B cell (primary cell): ENCODE measurements at regions not wholly inside any gene's neighbourhood (a gene's known extent, or its start where the extent isn't known, plus 50 kb on each side); places are given as distances from the start of the nearest gene placed in this dataset.

Experiments
- ATAC-seq: fragments of 200-7000 bp; cut with Tn5 transposase; one replicate; pipeline ENCODE4 v1.10.0; 2021; ENCODE audit warnings: low read depth, mild to moderate bottlenecking, moderate number of reproducible peaks, moderate library complexity
- CTCF ChIA-PET: fragments of 350-600 bp; sonication (Branson Sonifier 250); formaldehyde crosslinking; loops from one replicate; lab custom pipeline; 2021; ENCODE audit warnings: antibody characterized with exemption, inconsistent platforms; lab: Charles Lee
- POLR2A ChIA-PET: fragments of 350-600 bp; sonication (Branson Sonifier 250); formaldehyde crosslinking; loops from one replicate; lab custom pipeline; 2021; ENCODE audit warnings: antibody characterized with exemption; lab: Charles Lee
- DNase-seq: peaks from one replicate; pipeline ENCODE4 v3.0.0; 2013
- H2AFZ ChIP-seq: 2 replicates; pipeline ENCODE4 v1.6.1; 2012; ENCODE audit warnings: mild to moderate bottlenecking, low read depth, low read length; ENCODE audit not compliant: insufficient read depth, poor library complexity, severe bottlenecking
- H3K27ac ChIP-seq, 2 donors: 1 replicate in 1 of 2; 2 replicates in 1 of 2; pipeline ENCODE4 v1.5.1; 2012 to 2013; ENCODE audit warnings: low read length in 2 of 2, mild to moderate bottlenecking in 2 of 2, moderate library complexity in 1 of 2
- H3K27me3 ChIP-seq, 4 experiments: fragments of 200-600 bp in 1 of 4; sonication (generic) in 1 of 4; replicated peaks in 1 of 4; 1 replicate in 2 of 4; 2 replicates in 2 of 4; pipeline versions ENCODE4 v1.6.1 to v1.7.0; 2013 to 2016; ENCODE audit warnings: low read length in 3 of 4, mild to moderate bottlenecking in 2 of 4, mixed read lengths in 1 of 4, moderate library complexity in 1 of 4; ENCODE audit not compliant: insufficient read depth in 4 of 4, control insufficient read depth in 3 of 4; ENCODE audit errors: control extremely low read depth in 1 of 4
- H3K36me3 ChIP-seq, 2 experiments: replicated peaks in 1 of 2; 1 replicate in 1 of 2; 2 replicates in 1 of 2; pipeline versions ENCODE4 v1.6.1 to v1.7.1; 2013; ENCODE audit warnings: low read length in 1 of 2; ENCODE audit not compliant: insufficient read depth in 2 of 2, control insufficient read depth in 1 of 2; ENCODE audit errors: control extremely low read depth in 1 of 2, extremely low read depth in 1 of 2
- H3K4me1 ChIP-seq, 2 donors: fragments of 200-600 bp in 1 of 2; sonication (generic) in 1 of 2; 1 replicate in 1 of 2; 2 replicates in 1 of 2; pipeline versions ENCODE4 v1.5.1 to v1.6.1; 2013 to 2017; ENCODE audit warnings: low read length in 2 of 2; ENCODE audit not compliant: control insufficient read depth in 2 of 2, insufficient read depth in 2 of 2
- H3K4me2 ChIP-seq: replicated peaks from 2 replicates; pipeline ENCODE3; 2012; ENCODE audit warnings: mild to moderate bottlenecking, low read depth, low read length; ENCODE audit not compliant: poor library complexity, severe bottlenecking
- H3K4me3 ChIP-seq, 5 experiments: fragments of 200-600 bp in 1 of 5; sonication (generic) in 1 of 5; 1 replicate in 3 of 5; 2 replicates in 2 of 5; pipeline versions ENCODE4 v1.5.1 to v1.7.0; 2011 to 2016; ENCODE audit warnings: low read length in 4 of 5, mild to moderate bottlenecking in 4 of 5, low read depth in 2 of 5, control low read depth in 1 of 5, moderate library complexity in 1 of 5; ENCODE audit not compliant: insufficient read depth in 1 of 5; ENCODE audit errors: control extremely low read depth in 1 of 5, extremely low read depth in 1 of 5
- H3K79me2 ChIP-seq: fragments of 200-600 bp; sonication (generic); one replicate; pipeline ENCODE4 v1.6.0; 2016; ENCODE audit warnings: low read length; ENCODE audit not compliant: control insufficient read depth, insufficient read depth
- H3K9ac ChIP-seq: fragments of 200-600 bp; sonication (generic); 2 replicates; pipeline ENCODE4 v1.6.1; 2017; ENCODE audit warnings: mild to moderate bottlenecking, low read length, moderate library complexity
- H3K9me3 ChIP-seq, 3 donors: one replicate each; pipeline versions ENCODE4 v1.6.1 to v1.7.1; 2013; ENCODE audit warnings: low read length in 2 of 3; ENCODE audit not compliant: control insufficient read depth in 2 of 3, insufficient read depth in 1 of 3; ENCODE audit errors: control extremely low read depth in 1 of 3
- H4K20me1 ChIP-seq: 2 replicates; pipeline ENCODE4 v1.6.0; 2012; ENCODE audit warnings: mild to moderate bottlenecking, low read length; ENCODE audit not compliant: insufficient read depth, control insufficient read depth, poor library complexity, severe bottlenecking
- H3K27ac Mint-ChIP-seq: one replicate; pipeline ENCODE4 v1.8.0; 2021; ENCODE audit warnings: mixed read lengths
- H3K27me3 Mint-ChIP-seq: one replicate; pipeline ENCODE4 v1.8.0; 2021; ENCODE audit warnings: mixed read lengths
- H3K4me1 Mint-ChIP-seq: one replicate; pipeline ENCODE4 v1.8.0; 2021; ENCODE audit warnings: mixed read lengths
- H3K4me3 Mint-ChIP-seq: one replicate; pipeline ENCODE4 v1.8.0; 2021; ENCODE audit warnings: mixed read lengths
- H3K9me3 Mint-ChIP-seq: one replicate; pipeline ENCODE4 v1.8.0; 2022; ENCODE audit warnings: mixed read lengths; ENCODE audit not compliant: insufficient read depth
- CTCF ChIP-seq: fragments of 200-600 bp; IDR thresholded peaks from one replicate; pipeline ENCODE4 v1.8.0; 2022; ENCODE audit warnings: antibody characterized with exemption, mild to moderate bottlenecking
- EZH2 ChIP-seq: IDR thresholded peaks from 2 replicates; pipeline ENCODE4 v1.6.1; 2012; ENCODE audit warnings: borderline replicate concordance, low read depth, mild to moderate bottlenecking, moderate library complexity, low read length; ENCODE audit not compliant: insufficient read depth, poor library complexity, severe bottlenecking
- WGBS: methylation state at CpG from one replicate; pipeline ENCODE4 v1.1.5; 2013; ENCODE audit warnings: missing lambda C conversion rate; ENCODE audit not compliant: insufficient coverage; 5-methylcytosine and 5-hydroxymethylcytosine counted together
- intact Hi-C: fragments of 100-400 bp; cut with micrococcal nuclease; formaldehyde crosslinking; loops from one replicate; pipeline ENCODE4 v1.10.0; 2022

- TF ChIP-seq CTCF (no peak), EZH2 (no peak)
- Histone ChIP-seq H3K4me2 (no peak overlapping the region), H3K9me3 (peaks cover 0 to 17% (median 0%) of the 10 kb centered on the region in 3 donors), H3K27me3 (peaks cover 0 to 3% (median 0%) of the 10 kb centered on the region in 4 experiments), H3K36me3 (no peaks in the 10 kb centered on the region), H3K27ac (no peak overlapping the region), H2AFZ (no peak overlapping the region), H3K4me1 (no peaks in the 10 kb centered on the region), H3K4me3 (no peak overlapping the region), H4K20me1 (no peaks in the 10 kb centered on the region), H3K9ac (no peak overlapping the region), H3K79me2 (no peaks in the 10 kb centered on the region)
- CTCF ChIA-PET = no interaction called here
- intact Hi-C loops = no loop called here
- Mint-ChIP-seq H3K4me3 (no peak overlapping the region), H3K9me3 (no peaks in the 10 kb centered on the region), H3K4me1 (no peaks in the 10 kb centered on the region), H3K27me3 (peaks cover 2% of the 10 kb centered on the region), H3K27ac (no peak overlapping the region)
- POLR2A ChIA-PET = no interaction called here
- DNase-seq = no peak
- ATAC-seq = no peak
- 95% methylated on average over 8 of the region's 14 CpGs for WGBS
Observed at GRCh38 chr12:124623344-124624035, 56.1 kb upstream of the NCOR2 start.

DNA sequence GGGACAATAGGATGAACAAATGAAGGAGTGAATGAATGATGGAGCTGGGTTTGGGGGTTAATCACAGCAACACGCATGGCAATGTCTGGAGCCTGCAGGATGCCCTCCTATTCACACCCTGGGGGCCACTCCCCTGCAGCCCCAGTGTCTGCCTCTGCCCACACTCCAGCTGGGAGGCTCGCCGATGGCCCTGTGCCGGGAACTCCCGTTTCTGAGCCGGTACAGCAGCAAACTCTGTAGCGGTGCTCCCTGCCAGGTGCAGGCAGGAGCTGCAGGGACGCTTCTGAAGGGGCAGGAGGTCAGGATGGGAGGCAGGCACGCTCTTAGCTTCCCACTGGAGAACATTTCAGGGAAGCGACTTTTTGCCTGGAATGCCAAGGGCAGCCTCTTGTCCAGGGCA, 55.4 kb upstream of the NCOR2 start:
- no peak overlapping the region for H3K4me2 ChIP-seq
- DNase-seq (no peak), ATAC-seq (no peak)
- H4K20me1 ChIP-seq = no peaks in the 10 kb centered on the region
- ChIA-PET CTCF (no interaction called here), POLR2A (no interaction called here)
- no peaks in the 10 kb centered on the region for H3K4me1 ChIP-seq
- no peak overlapping the region for H2AFZ ChIP-seq
- no peak overlapping the region for H3K27ac ChIP-seq
- no peaks in the 10 kb centered on the region for H3K79me2 ChIP-seq
- intact Hi-C loops = no loop called here
- no peak overlapping the region for H3K4me3 ChIP-seq
- H3K27me3 ChIP-seq = peaks cover 0 to 3% (median 0%) of the 10 kb centered on the region in 4 experiments
- no peaks in the 10 kb centered on the region for H3K9me3 Mint-ChIP-seq
- 96% methylated on average over 10 of the region's 10 CpGs for WGBS
- H3K9me3 ChIP-seq = peaks cover 0 to 17% (median 0%) of the 10 kb centered on the region in 3 donors
- no peak overlapping the region for H3K27ac Mint-ChIP-seq
- no peak overlapping the region for H3K4me3 Mint-ChIP-seq
- H3K4me1 Mint-ChIP-seq = no peaks in the 10 kb centered on the region
- peaks cover 2% of the 10 kb centered on the region for H3K27me3 Mint-ChIP-seq
- H3K36me3 ChIP-seq = no peaks in the 10 kb centered on the region
- no peak overlapping the region for H3K9ac ChIP-seq
- TF ChIP-seq CTCF (no peak), EZH2 (no peak)
